ENCODE measurements at regions not wholly inside any gene's neighbourhood (a gene's known extent, or its start where the extent isn't known, plus 50 kb on each side); places are given as distances from the start of the nearest gene placed in this dataset.
"Not testable (repeated sequence)": the region's sequence is repeated elsewhere in the genome, so short reads cannot be mapped to it uniquely, and the experiment has no call there.

GRCh38 chrY:13756615-13757014, 52.9 kb downstream of the TMSB4Y start:
- no peak for DNase-seq

- no peak for DNase-seq
Measured at GRCh38 chrY:13766040-13766439, 62.3 kb downstream of the TMSB4Y start.

- DNase-seq, result no peak
Measured at GRCh38 chrY:13790108-13790793, 86.6 kb downstream of the TMSB4Y start.

GRCh38 chrY:13795067-13795466, 91.4 kb downstream of the TMSB4Y start:
- DNase-seq, result no peak

GRCh38 chrY:13802828-13803227, 99.1 kb downstream of the TMSB4Y start:
- DNase-seq, result no peak

GRCh38 chrY:13803424-13803823, 99.7 kb downstream of the TMSB4Y start:
- DNase-seq, result no peak

- DNase-seq, result no peak
Measured at GRCh38 chrY:13804124-13805056, 100.7 kb downstream of the TMSB4Y start.

GRCh38 chrY:13805057-13805735, 101.5 kb downstream of the TMSB4Y start:
- DNase-seq, result peak; percentile 5

GRCh38 chrY:13805736-13806067, 102.0 kb downstream of the TMSB4Y start:
- peak; percentile 1 for DNase-seq

- no peak for DNase-seq
Measured at GRCh38 chrY:13830089-13830488, 126.4 kb downstream of the TMSB4Y start.

GRCh38 chrY:13844411-13844810, 140.7 kb downstream of the TMSB4Y start:
- DNase-seq, result no peak

GRCh38 chrY:13845276-13845675, 141.0 kb downstream of the VCY start:
- no peak for DNase-seq

- no peak for DNase-seq
Measured at GRCh38 chrY:13869611-13870010, 116.7 kb downstream of the VCY start.

GRCh38 chrY:13871426-13871825, 114.8 kb downstream of the VCY start:
- no peak for DNase-seq

GRCh38 chrY:13872696-13873095, 113.6 kb downstream of the VCY start:
- no peak for DNase-seq

GRCh38 chrY:13878506-13878905, 107.8 kb downstream of the VCY start:
- DNase-seq, result no peak

- no peak for DNase-seq
Measured at GRCh38 chrY:13881096-13881495, 105.2 kb downstream of the VCY start.

- DNase-seq, result no peak
Measured at GRCh38 chrY:13882829-13883228, 103.4 kb downstream of the VCY start.

GRCh38 chrY:13894028-13894427, 92.2 kb downstream of the VCY start:
- peak; percentile 2 for DNase-seq

GRCh38 chrY:13907736-13908135, 78.5 kb downstream of the VCY start:
- DNase-seq, result no peak

- DNase-seq, result not testable (repeated sequence)
Measured at GRCh38 chrY:13930436-13930835, 55.8 kb downstream of the VCY start.

Data from stimulated activated CD4-positive, alpha-beta T cell treated with anti-CD3 and anti-CD28 coated beads, Interleukin-15, amount 100 ng/mL, for 24 hours (primary cell).